Naive thymus-derived CD8-positive, alpha-beta T cell (primary cell): ENCODE measurements at regions not wholly inside any gene's neighbourhood (a gene's known extent, or its start where the extent isn't known, plus 50 kb on each side); places are given as distances from the start of the nearest gene placed in this dataset.

Experiments
- ATAC-seq, 2 donors: fragments of 150-1000 bp; cut with Tn5 transposase in 1 of 2; sonication (Bioruptor Pico), chemical (Tn5 transposase) in 1 of 2; 1 replicate in 1 of 2; 2 replicates in 1 of 2; pipeline ENCODE4 v1.10.0; 2021; ENCODE audit warnings: mild to moderate bottlenecking in 2 of 2, moderate library complexity in 2 of 2
- POLR2A ChIA-PET: fragments of 350-600 bp; sonication (Branson Sonifier 250); formaldehyde crosslinking; loops from one replicate; lab custom pipeline; 2021; ENCODE audit warnings: antibody characterized with exemption; lab: Charles Lee
- DNase-seq, 10 donors: peaks; one replicate each; pipeline versions ENCODE4 v3.0.0 to v3.0.0-alpha.2; 2020 to 2022
- H3K27ac Mint-ChIP-seq, 10 donors: one replicate each; pipeline ENCODE4 v1.8.0; 2020 to 2022; ENCODE audit warnings: mild to moderate bottlenecking in 10 of 10, mixed read lengths in 10 of 10, moderate library complexity in 4 of 10, inconsistent platforms in 1 of 10
- H3K27me3 Mint-ChIP-seq, 5 donors: one replicate each; pipeline ENCODE4 v1.8.0; 2021 to 2022; ENCODE audit warnings: mixed read lengths in 5 of 5
- H3K36me3 Mint-ChIP-seq, 3 donors: one replicate each; pipeline ENCODE4 v1.8.0; 2020 to 2022; ENCODE audit warnings: mixed read lengths in 3 of 3, mild to moderate bottlenecking in 2 of 3, inconsistent platforms in 1 of 3
- H3K4me1 Mint-ChIP-seq, 4 donors: one replicate each; pipeline ENCODE4 v1.8.0; 2021 to 2022; ENCODE audit warnings: mixed read lengths in 4 of 4
- H3K4me3 Mint-ChIP-seq, 10 donors: one replicate each; pipeline ENCODE4 v1.8.0; 2020 to 2022; ENCODE audit warnings: mild to moderate bottlenecking in 10 of 10, mixed read lengths in 10 of 10, moderate library complexity in 6 of 10, inconsistent platforms in 1 of 10
- H3K9me3 Mint-ChIP-seq, 9 donors: one replicate each; pipeline ENCODE4 v1.8.0; 2020 to 2022; ENCODE audit warnings: mixed read lengths in 9 of 9, mild to moderate bottlenecking in 3 of 9, inconsistent platforms in 1 of 9, moderate library complexity in 1 of 9

- Mint-ChIP-seq H3K9me3 (no peaks in the 10 kb centered on the region), H3K4me3 (no peak overlapping the region), H3K4me1 (peaks cover 0 to 13% (median 10%) of the 10 kb centered on the region in 4 donors), H3K27me3 (no peaks in the 10 kb centered on the region), H3K36me3 (no peaks in the 10 kb centered on the region), H3K27ac (peak overlapping the region in 1 of 10 donors; percentile 70)
- no peak for ATAC-seq
- POLR2A ChIA-PET: interaction anchor here (1.2 kb wide), 1 partner anchor 8 kb away, joined by 7 read pairs; no protein-coding TSS in a partner anchor
- DNase-seq: no peak
These were observed 76.8 kb upstream of the EPC2 start for GRCh38 chr2:148567716-148568115.

GRCh38 chr2:148568597-148568996 is 76.0 kb upstream of the EPC2 start:
- ATAC-seq (peak; percentile 46 to 57), DNase-seq (peak in 2 of 10 donors; percentile 21 to 26)
- H3K36me3 Mint-ChIP-seq: no peaks in the 10 kb centered on the region
- no peaks in the 10 kb centered on the region for H3K27me3 Mint-ChIP-seq
- H3K4me3 Mint-ChIP-seq: peak overlapping the region in 1 of 10 donors; percentile 3
- H3K4me1 Mint-ChIP-seq: peaks cover 0 to 13% (median 10%) of the 10 kb centered on the region in 4 donors
- H3K9me3 Mint-ChIP-seq: no peaks in the 10 kb centered on the region
- POLR2A ChIA-PET: interaction anchor here (1.2 kb wide), 1 partner anchor 9 kb away, joined by 7 read pairs; no protein-coding TSS in a partner anchor
- peak overlapping the region in 2 of 10 donors; percentile 21 to 32 for H3K27ac Mint-ChIP-seq

GRCh38 chr2:148569221-148569620 is 75.3 kb upstream of the EPC2 start:
- POLR2A ChIA-PET: no interaction called here
- Mint-ChIP-seq H3K9me3 (no peaks in the 10 kb centered on the region), H3K27ac (peak overlapping the region in 2 of 10 donors; percentile 40 to 59), H3K4me1 (peaks cover 0 to 13% (median 10%) of the 10 kb centered on the region in 4 donors), H3K36me3 (no peaks in the 10 kb centered on the region), H3K27me3 (no peaks in the 10 kb centered on the region), H3K4me3 (no peak overlapping the region)
- DNase-seq (no peak), ATAC-seq (no peak)

- no peak for DNase-seq
- no peak for ATAC-seq
- Mint-ChIP-seq H3K4me3 (no peak overlapping the region), H3K27ac (no peak overlapping the region), H3K4me1 (peaks cover 0 to 13% (median 10%) of the 10 kb centered on the region in 4 donors), H3K36me3 (no peaks in the 10 kb centered on the region), H3K9me3 (no peaks in the 10 kb centered on the region), H3K27me3 (no peaks in the 10 kb centered on the region)
- POLR2A ChIA-PET: no interaction called here
These were observed 73.6 kb upstream of the EPC2 start for GRCh38 chr2:148570989-148571388.

GRCh38 chr2:148577845-148578492 is 66.6 kb upstream of the EPC2 start:
- POLR2A ChIA-PET: no interaction called here
- H3K27ac Mint-ChIP-seq: peak overlapping the region in 1 of 10 donors; percentile 42
- no peak for ATAC-seq

DNA sequence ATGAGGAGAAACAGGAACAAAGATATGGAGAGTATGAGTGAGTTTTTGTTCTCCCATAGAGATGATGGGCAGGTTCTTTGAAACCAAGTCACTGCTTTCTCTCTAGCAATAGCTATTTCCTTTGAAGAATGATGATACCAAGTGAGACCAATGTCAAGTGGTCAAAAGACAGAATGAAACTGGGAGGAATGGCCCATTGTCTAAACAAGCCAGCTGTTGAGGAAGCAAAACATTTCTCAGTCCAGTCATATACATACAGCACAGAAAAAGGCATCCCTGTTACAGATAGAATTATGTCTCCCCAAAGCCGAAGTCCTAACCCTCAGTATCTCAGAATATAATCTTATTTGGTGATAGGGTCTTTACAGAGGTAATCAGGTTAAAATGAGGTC is 66.1 kb upstream of the EPC2 start:
- Mint-ChIP-seq H3K9me3 (no peaks in the 10 kb centered on the region), H3K4me1 (peaks cover 5 to 18% (median 6%) of the 10 kb centered on the region in 4 donors), H3K27ac (peak overlapping the region in 1 of 10 donors; percentile 42), H3K36me3 (no peaks in the 10 kb centered on the region), H3K4me3 (no peak overlapping the region), H3K27me3 (peaks cover 0 to 6% (median 2%) of the 10 kb centered on the region in 5 donors)
- no peak for ATAC-seq
- POLR2A ChIA-PET: no interaction called here
- no peak for DNase-seq

More at GRCh38 chr2:148577845-148578492, 66.6 kb upstream of the EPC2 start:
- peaks cover 0 to 6% (median 2%) of the 10 kb centered on the region in 5 donors for H3K27me3 Mint-ChIP-seq
- H3K4me1 Mint-ChIP-seq: peaks cover 0 to 13% (median 2%) of the 10 kb centered on the region in 4 donors
- no peak overlapping the region for H3K4me3 Mint-ChIP-seq
- no peak for DNase-seq
- no peaks in the 10 kb centered on the region for H3K9me3 Mint-ChIP-seq
- no peaks in the 10 kb centered on the region for H3K36me3 Mint-ChIP-seq

DNA sequence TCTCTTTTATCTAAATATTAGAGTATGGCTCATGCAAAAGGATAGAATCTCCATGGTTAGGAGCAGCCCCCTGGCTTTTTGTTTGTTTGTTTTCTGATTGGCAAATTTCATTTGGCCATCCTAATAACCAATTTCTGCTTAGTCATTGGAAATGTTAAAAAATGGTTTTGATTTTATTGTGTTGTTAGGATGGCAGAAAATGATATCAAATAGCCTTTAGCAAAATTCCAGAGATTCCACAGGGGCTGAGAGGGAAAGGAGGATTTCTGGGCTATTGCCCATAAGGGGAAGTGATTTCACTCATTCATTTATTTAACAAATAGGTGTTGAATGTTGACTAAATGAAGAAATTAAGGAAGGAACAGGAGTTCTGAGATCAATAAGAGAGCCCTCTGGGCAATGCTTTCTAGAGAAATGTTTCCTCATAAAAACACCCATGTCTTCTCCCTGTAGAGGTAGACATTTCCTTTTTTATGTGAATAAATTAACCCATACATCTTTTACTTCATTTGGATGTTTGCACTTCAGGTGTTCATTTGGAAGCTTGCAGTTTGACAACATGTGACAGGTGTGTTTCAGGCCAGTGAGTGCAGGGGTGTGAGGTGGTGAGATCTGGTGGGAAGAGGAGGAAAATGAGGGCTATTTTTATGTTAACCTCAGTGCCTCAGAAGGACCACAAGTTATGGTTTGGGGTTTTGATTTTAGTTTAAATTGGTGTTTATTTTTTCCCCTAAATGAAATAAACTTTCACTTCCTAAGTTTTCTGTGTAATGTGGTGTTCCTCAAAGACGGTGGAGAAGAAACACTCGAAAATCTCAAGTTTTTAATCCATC is 61.7 kb upstream of the EPC2 start:
- Mint-ChIP-seq H3K9me3 (peaks cover 0 to 3% (median 0%) of the 10 kb centered on the region in 9 donors), H3K27ac (no peak overlapping the region), H3K4me3 (no peak overlapping the region), H3K27me3 (peaks cover 0 to 6% (median 0%) of the 10 kb centered on the region in 5 donors), H3K36me3 (no peaks in the 10 kb centered on the region), H3K4me1 (peaks cover 2 to 18% (median 6%) of the 10 kb centered on the region in 4 donors)
- POLR2A ChIA-PET: no interaction called here
- no peak for DNase-seq
- no peak for ATAC-seq

DNA sequence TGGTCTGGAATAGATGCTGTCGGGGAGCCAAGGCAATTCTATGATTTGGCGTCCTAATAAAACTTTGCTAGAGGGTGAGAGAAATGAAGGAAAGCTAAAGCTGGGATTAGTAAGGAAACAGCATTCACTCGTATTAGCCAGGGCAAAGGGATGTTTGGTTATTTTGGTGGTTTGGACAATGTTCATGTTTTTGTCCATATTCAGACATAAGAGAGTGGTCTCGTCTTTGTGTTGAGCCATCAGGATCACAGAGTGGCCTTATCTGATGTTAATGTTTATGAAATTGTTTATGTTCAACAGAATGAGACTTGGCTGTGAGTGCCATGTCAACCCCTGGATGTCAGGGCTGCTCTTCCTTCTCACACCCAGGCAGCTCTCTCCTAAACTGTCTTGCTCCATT is 58.9 kb upstream of the EPC2 start:
- DNase-seq (no peak), ATAC-seq (no peak)
- Mint-ChIP-seq H3K27ac (peak overlapping the region in 1 of 10 donors; percentile 78), H3K4me1 (peaks cover 2 to 11% (median 6%) of the 10 kb centered on the region in 4 donors), H3K36me3 (no peaks in the 10 kb centered on the region), H3K4me3 (no peak overlapping the region), H3K9me3 (peaks cover 0 to 3% (median 0%) of the 10 kb centered on the region in 9 donors), H3K27me3 (no peaks in the 10 kb centered on the region)
- POLR2A ChIA-PET: no interaction called here

DNA sequence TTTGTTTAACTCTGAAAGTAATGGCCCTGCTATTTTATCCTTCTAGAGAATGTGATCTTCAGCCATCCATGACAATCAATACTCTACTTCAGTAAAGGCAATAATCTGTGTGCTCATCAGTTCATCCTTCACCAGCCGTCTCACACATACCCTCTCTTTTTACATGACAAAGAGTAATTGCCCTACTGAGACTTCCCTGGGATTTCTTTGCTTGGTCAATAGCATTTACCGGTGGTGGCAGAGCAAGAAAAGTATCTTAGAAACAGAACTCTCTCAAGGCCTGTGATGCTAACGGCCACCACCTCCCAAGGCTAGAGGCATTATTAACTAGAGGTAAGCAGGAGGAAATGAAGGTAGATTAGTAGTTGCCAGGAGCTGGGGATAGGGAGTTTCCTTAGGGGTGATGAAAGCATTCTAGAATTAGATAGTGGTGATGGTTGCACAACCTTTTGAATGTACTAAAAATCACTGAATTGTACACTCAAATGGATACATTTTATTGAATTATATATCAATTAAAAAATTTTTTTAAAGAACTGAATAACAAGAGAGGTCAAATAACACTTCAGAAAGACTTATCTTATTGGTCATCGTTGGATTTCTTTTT is 57.9 kb upstream of the EPC2 start:
- no peak for ATAC-seq
- Mint-ChIP-seq H3K27ac (peak overlapping the region in 1 of 10 donors; percentile 86), H3K9me3 (peaks cover 0 to 3% (median 0%) of the 10 kb centered on the region in 9 donors), H3K36me3 (no peaks in the 10 kb centered on the region), H3K4me1 (peaks cover 2 to 11% (median 6%) of the 10 kb centered on the region in 4 donors), H3K4me3 (no peak overlapping the region), H3K27me3 (no peaks in the 10 kb centered on the region)
- no peak for DNase-seq
- POLR2A ChIA-PET: no interaction called here

GRCh38 chr2:148590612-148591011 is 53.9 kb upstream of the EPC2 start:
- no peak overlapping the region for H3K4me3 Mint-ChIP-seq
- no peaks in the 10 kb centered on the region for H3K27me3 Mint-ChIP-seq
- POLR2A ChIA-PET: no interaction called here
- no peak overlapping the region for H3K27ac Mint-ChIP-seq
- no peaks in the 10 kb centered on the region for H3K36me3 Mint-ChIP-seq
- H3K4me1 Mint-ChIP-seq: no peaks in the 10 kb centered on the region
- ATAC-seq: no peak
- H3K9me3 Mint-ChIP-seq: peaks cover 0 to 3% (median 0%) of the 10 kb centered on the region in 9 donors
- DNase-seq: no peak

DNA sequence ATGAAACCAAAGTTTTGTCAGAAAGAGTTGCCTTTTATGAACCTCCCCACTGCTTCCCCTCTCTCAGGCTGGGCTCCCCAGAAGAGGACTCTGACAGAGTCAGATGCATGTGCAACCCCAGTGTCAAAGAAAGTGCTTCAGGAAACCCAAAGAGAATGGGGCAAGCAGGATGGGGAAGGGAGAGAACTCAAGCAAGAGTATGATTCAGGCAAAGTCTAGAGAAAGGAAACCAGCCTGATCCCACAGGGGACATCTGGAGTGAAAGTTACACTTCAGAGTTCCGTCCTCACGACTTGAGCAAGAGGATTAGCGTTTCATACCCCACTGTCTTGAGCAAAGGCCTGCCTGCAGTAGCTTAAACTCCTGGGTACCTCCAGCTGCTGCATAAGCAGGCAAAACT is 51.8 kb upstream of the EPC2 start:
- ATAC-seq: no peak
- Mint-ChIP-seq H3K27me3 (no peaks in the 10 kb centered on the region), H3K36me3 (no peaks in the 10 kb centered on the region), H3K4me3 (no peak overlapping the region), H3K4me1 (no peaks in the 10 kb centered on the region), H3K27ac (no peak overlapping the region), H3K9me3 (no peaks in the 10 kb centered on the region)
- POLR2A ChIA-PET: no interaction called here
- no peak for DNase-seq

DNA sequence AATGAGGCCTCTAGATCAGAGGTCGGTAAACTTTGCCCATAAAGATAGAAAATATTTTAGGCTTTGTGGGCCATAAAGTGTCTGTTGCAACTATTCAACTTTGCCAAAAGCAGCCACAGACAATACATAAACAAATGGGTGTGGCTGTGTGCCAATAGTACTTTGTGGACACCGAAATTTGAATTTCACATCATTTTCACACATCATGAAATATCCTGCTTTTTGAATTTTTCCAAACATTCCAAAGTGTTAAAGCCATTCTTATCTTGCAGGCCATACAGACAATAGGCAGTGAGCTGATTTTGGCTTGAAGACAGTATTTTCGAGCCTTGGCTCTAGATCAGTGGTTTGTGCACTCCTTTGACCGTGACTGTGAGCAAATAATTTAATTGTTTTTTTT is 51.1 kb upstream of the EPC2 start:
- Mint-ChIP-seq H3K4me1 (peaks cover 0 to 4% (median 0%) of the 10 kb centered on the region in 4 donors), H3K36me3 (no peaks in the 10 kb centered on the region), H3K27me3 (no peaks in the 10 kb centered on the region), H3K27ac (no peak overlapping the region), H3K4me3 (no peak overlapping the region), H3K9me3 (no peaks in the 10 kb centered on the region)
- no peak for DNase-seq
- ATAC-seq: no peak
- POLR2A ChIA-PET: interaction anchor here (0.7 kb wide), 2 partner anchors 36 to 55 kb away, joined by 3 to 4 read pairs; no protein-coding TSS in a partner anchor
